K562 (cell line): ENCODE measurements at regions not wholly inside any gene's neighbourhood (a gene's known extent, or its start where the extent isn't known, plus 50 kb on each side); places are given as distances from the start of the nearest gene placed in this dataset.

Experiments
- ATAC-seq: fragments of 200-7000 bp; cut with Tn5 transposase; 3 replicates; pipeline ENCODE4 v1.9.1; 2020; ENCODE audit warnings: moderate library complexity
- BruUV-seq: library from RNA; stranded (reverse); fragments of 400-500 nt; replicated peaks from 2 replicates; lab custom pipeline; 2021; lab: Mats Ljungman, UMichigan
- CTCF ChIA-PET: fragments of 300-600 bp; formaldehyde crosslinking; extraction: SDS; loops from one replicate; lab custom pipeline; 2021; ENCODE audit warnings: low intra/inter-chr PET ratio; lab: Yijun Ruan, JAX
- POLR2A ChIA-PET: fragments of 300-600, 350-650 bp; sonication (Branson Sonifier 250); formaldehyde crosslinking; extraction: SDS; loops from one replicate; lab custom pipeline; 2021; ENCODE audit warnings: antibody characterized with exemption, inconsistent platforms; lab: Yijun Ruan, JAX
- DNase-seq, 4 experiments: peaks; one replicate each; pipeline versions ENCODE4 v3.0.0 to v3.0.0-alpha.2; 2011 to 2018; ENCODE audit warnings: low spot score in 3 of 4, mixed read lengths in 3 of 4; ENCODE audit errors: extremely low read depth in 1 of 4
- FAIRE-seq: peaks from 2 replicates; lab custom pipeline; 2011; peaks lifted over from hg19 to GRCh38; lab: Jason Lieb, UNC
- H2AFZ ChIP-seq: 2 replicates; pipeline ENCODE4 v1.6.0; 2011; ENCODE audit warnings: low read depth, low read length, control low read depth, inconsistent platforms
- H3K27ac ChIP-seq: fragments of 200-600 bp; 3 replicates; pipeline ENCODE4 v1.8.0; 2011; ENCODE audit warnings: low read depth, mild to moderate bottlenecking, control low read depth, inconsistent platforms, low read length, moderate library complexity, mixed read lengths; ENCODE audit errors: extremely low read depth
- H3K27me3 ChIP-seq, 2 experiments: fragments of 300-600 bp in 1 of 2; 2 replicates in 1 of 2; 3 replicates in 1 of 2; pipeline versions ENCODE4 v1.6.0 to v1.8.0; 2011; ENCODE audit warnings: inconsistent platforms in 2 of 2, low read length in 2 of 2, mild to moderate bottlenecking in 1 of 2, mixed read lengths in 1 of 2, moderate library complexity in 1 of 2; ENCODE audit not compliant: control insufficient read depth in 2 of 2, insufficient read depth in 2 of 2
- H3K36me3 ChIP-seq: fragments of 300-600 bp; 3 replicates; pipeline ENCODE4 v1.8.0; 2011; ENCODE audit warnings: mild to moderate bottlenecking, low read length, inconsistent platforms; ENCODE audit not compliant: control insufficient read depth, insufficient read depth
- H3K4me1 ChIP-seq, 2 experiments: fragments of 200-600 bp in 1 of 2; replicated peaks in 1 of 2; 2 replicates in 1 of 2; 3 replicates in 1 of 2; pipeline versions ENCODE4 v1.5.1 to v1.8.0; 2011; ENCODE audit warnings: inconsistent platforms in 2 of 2, low read length in 2 of 2, mild to moderate bottlenecking in 1 of 2, mixed read lengths in 1 of 2, moderate library complexity in 1 of 2; ENCODE audit not compliant: control insufficient read depth in 2 of 2, insufficient read depth in 2 of 2
- H3K4me2 ChIP-seq: 2 replicates; pipeline ENCODE4 v1.6.1; 2011; ENCODE audit warnings: low read length, control low read depth, inconsistent platforms, mixed read lengths; ENCODE audit not compliant: insufficient read depth
- H3K4me3 ChIP-seq: fragments of 200-600 bp; sonication (generic), shearing (Covaris generic); 2 replicates; pipeline ENCODE4 v1.5.1; 2016; ENCODE audit warnings: control low read depth, inconsistent platforms
- H3K79me2 ChIP-seq: fragments of 200-600 bp; 3 replicates; pipeline ENCODE4 v1.8.0; 2011; ENCODE audit warnings: low read length, inconsistent platforms; ENCODE audit not compliant: control insufficient read depth, insufficient read depth
- H3K9ac ChIP-seq, 2 experiments: 2 replicates each; pipeline versions ENCODE4 v1.6.0 to v1.6.1; 2011; ENCODE audit warnings: low read depth in 2 of 2, low read length in 2 of 2, control low read depth in 1 of 2, inconsistent platforms in 1 of 2, mild to moderate bottlenecking in 1 of 2, mixed read lengths in 1 of 2; ENCODE audit not compliant: insufficient read depth in 1 of 2
- H3K9me1 ChIP-seq: one replicate; pipeline ENCODE4 v1.6.0; 2011; ENCODE audit warnings: inconsistent platforms, mild to moderate bottlenecking, low read length, moderate library complexity; ENCODE audit not compliant: control insufficient read depth, insufficient read depth
- H3K9me3 ChIP-seq: replicated peaks from 2 replicates; pipeline ENCODE4 v1.5.1; 2011; ENCODE audit warnings: low read depth, low read length, inconsistent platforms; ENCODE audit not compliant: control insufficient read depth, insufficient read depth
- H4K20me1 ChIP-seq: replicated peaks from 2 replicates; pipeline ENCODE4 v1.6.1; 2011; ENCODE audit warnings: low read length, inconsistent platforms, mixed read lengths; ENCODE audit not compliant: control insufficient read depth, insufficient read depth
- MIER1 ChIP-seq: fragments of 450-650 bp; IDR thresholded peaks from 2 replicates; pipeline ENCODE4 v1.6.1; 2016; ENCODE audit warnings: antibody characterized with exemption, mild to moderate bottlenecking, low read depth
- PYGO2 ChIP-seq: fragments of 450-650 bp; IDR thresholded peaks from 2 replicates; pipeline ENCODE4 v1.6.1; 2016; ENCODE audit warnings: mild to moderate bottlenecking, missing genetic modification characterization, moderate library complexity, missing compliant biosample characterization
- RCOR1 ChIP-seq, 2 experiments: IDR thresholded peaks; 2 replicates each; pipeline ENCODE4 v1.6.1; 2012; ENCODE audit warnings: low read depth in 2 of 2, low read length in 2 of 2, borderline replicate concordance in 1 of 2, improper control_type of control experiment in 1 of 2
- REST ChIP-seq, 2 experiments: fragments of 450-650 bp; formaldehyde crosslinking in 1 of 2; IDR thresholded peaks; 2 replicates each; pipeline versions ENCODE4 v1.4.0 to v1.6.1; 2014 to 2020; ENCODE audit warnings: mild to moderate bottlenecking in 2 of 2, borderline replicate concordance in 1 of 2, low read depth in 1 of 2
- TAF1 ChIP-seq: IDR thresholded peaks from 2 replicates; pipeline ENCODE4 v1.6.1; 2011; ENCODE audit warnings: mild to moderate bottlenecking, low read length, moderate library complexity; ENCODE audit not compliant: insufficient read depth, control insufficient read depth, severe bottlenecking; ENCODE audit errors: extremely low read depth
- TFAP4 ChIP-seq: sonication (generic); formaldehyde crosslinking; IDR thresholded peaks from 2 replicates; pipeline ENCODE4 v1.8.0; 2022; ENCODE audit warnings: missing genetic modification reagents, mild to moderate bottlenecking, moderate library complexity, borderline replicate concordance
- WGBS: fragments of 100-300 bp; shearing (Covaris generic); methylation state at CpG from one replicate; pipeline ENCODE4 v1.1.6; 2016; ENCODE audit warnings: low coverage, mixed read lengths; ENCODE audit not compliant: insufficient coverage; ENCODE audit errors: missing lambda C conversion rate; 5-methylcytosine and 5-hydroxymethylcytosine counted together
- in situ Hi-C: fragments of 300-500 bp; cut with MboI; formaldehyde crosslinking; loops from 4 replicates; pipeline ENCODE4 v1.15.0; 2018; ENCODE audit warnings: inconsistent platforms, mixed read lengths
- intact Hi-C: fragments of 100-400 bp; cut with micrococcal nuclease; formaldehyde crosslinking; loops from 2 replicates; pipeline ENCODE4 v1.14.2; 2022
- TF ChIP-seq, protein P1 (sequence below): fragments of 200-400 bp; formaldehyde crosslinking; IDR thresholded peaks from 2 replicates; pipeline ENCODE4 v1.6.1; 2017; ENCODE audit warnings: mild to moderate bottlenecking, low read depth, low read length, moderate library complexity

- no peak for TF ChIP-seq REST (IDR thresholded peaks at IDR 0.05; ENCODE audit: borderline replicate concordance)
- TF ChIP-seq REST (CRISPR knock-in tag; IDR thresholded peaks at IDR 0.05; ENCODE audit: low read depth): no peak
- TF ChIP-seq PYGO2: no peak
Observed at GRCh38 chr18:72152935-72153334, 391.2 kb downstream of the CBLN2 start (continued).

DNA sequence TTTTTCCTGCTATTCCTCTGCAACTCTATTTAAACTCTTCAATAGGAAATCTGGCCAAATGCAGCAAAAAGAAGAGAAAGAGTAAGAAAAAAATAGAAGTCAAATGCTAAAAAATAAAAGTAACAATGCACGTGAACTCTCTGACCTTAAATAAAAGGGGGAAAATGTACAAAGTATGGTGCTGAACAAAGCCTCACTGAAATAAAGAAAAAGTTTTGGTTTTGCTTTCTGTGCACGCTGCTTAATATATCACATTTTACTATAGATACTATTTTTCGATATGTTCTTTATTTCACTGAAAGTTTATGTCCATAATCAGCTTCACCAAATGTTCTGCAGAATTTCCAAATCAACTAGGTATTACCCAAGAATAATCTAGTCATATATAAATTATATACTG is 396.3 kb downstream of the CBLN2 start:
- no peaks in the 10 kb centered on the region for H3K79me2 ChIP-seq
- no peak overlapping the region for H2AFZ ChIP-seq
- FAIRE-seq (no peak), DNase-seq (no peak), ATAC-seq (no peak)
- no peaks in the 10 kb centered on the region for H3K36me3 ChIP-seq
- in situ Hi-C loops (no loop called here), intact Hi-C loops (no loop called here)
- CTCF ChIA-PET: no interaction called here
- H3K4me3 ChIP-seq: no peak overlapping the region
- H3K4me2 ChIP-seq: no peak overlapping the region
- no peaks in the 10 kb centered on the region for H4K20me1 ChIP-seq
- H3K4me1 ChIP-seq: no peaks in the 10 kb centered on the region
- H3K27ac ChIP-seq: no peak overlapping the region
- H3K27me3 ChIP-seq: no peaks in the 10 kb centered on the region
- BruUV-seq: no TSS peak
- no peaks in the 10 kb centered on the region for H3K9me1 ChIP-seq
- no peak overlapping the region for H3K9ac ChIP-seq
- POLR2A ChIA-PET: no interaction called here
- no peaks in the 10 kb centered on the region for H3K9me3 ChIP-seq
- WGBS: 0% methylated on average over 2 of the region's 3 CpGs
- TF ChIP-seq TFAP4 (no peak), TAF1 (no peak), MIER1 (no peak), RCOR1 (IDR thresholded peaks at IDR 0.05; ENCODE audit: borderline replicate concordance in 1 of 2, low read depth in 2 of 2, low read length in 2 of 2) (no peak)
- TF ChIP-seq, protein P1, sequence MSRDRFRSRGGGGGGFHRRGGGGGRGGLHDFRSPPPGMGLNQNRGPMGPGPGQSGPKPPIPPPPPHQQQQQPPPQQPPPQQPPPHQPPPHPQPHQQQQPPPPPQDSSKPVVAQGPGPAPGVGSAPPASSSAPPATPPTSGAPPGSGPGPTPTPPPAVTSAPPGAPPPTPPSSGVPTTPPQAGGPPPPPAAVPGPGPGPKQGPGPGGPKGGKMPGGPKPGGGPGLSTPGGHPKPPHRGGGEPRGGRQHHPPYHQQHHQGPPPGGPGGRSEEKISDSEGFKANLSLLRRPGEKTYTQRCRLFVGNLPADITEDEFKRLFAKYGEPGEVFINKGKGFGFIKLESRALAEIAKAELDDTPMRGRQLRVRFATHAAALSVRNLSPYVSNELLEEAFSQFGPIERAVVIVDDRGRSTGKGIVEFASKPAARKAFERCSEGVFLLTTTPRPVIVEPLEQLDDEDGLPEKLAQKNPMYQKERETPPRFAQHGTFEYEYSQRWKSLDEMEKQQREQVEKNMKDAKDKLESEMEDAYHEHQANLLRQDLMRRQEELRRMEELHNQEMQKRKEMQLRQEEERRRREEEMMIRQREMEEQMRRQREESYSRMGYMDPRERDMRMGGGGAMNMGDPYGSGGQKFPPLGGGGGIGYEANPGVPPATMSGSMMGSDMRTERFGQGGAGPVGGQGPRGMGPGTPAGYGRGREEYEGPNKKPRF: no peak
